K562 (cell line): ENCODE measurements at regions not wholly inside any gene's neighbourhood (a gene's known extent, or its start where the extent isn't known, plus 50 kb on each side); places are given as distances from the start of the nearest gene placed in this dataset.

Experiments used
- ARNT ChIP-seq, 2 experiments: fragments of 450-650 bp; IDR thresholded peaks; 2 replicates each; pipeline ENCODE4 v1.6.1; 2016; ENCODE audit warnings: mild to moderate bottlenecking in 1 of 2
- FOS ChIP-seq: IDR thresholded peaks from 3 replicates; pipeline ENCODE4 v1.6.1; 2011; ENCODE audit not compliant: insufficient read length; ENCODE audit errors: extremely low read depth
- HCFC1 ChIP-seq: IDR thresholded peaks from 2 replicates; pipeline ENCODE4 v1.6.1; 2012; ENCODE audit warnings: low read depth, low read length, improper control_type of control experiment
- HDAC2 ChIP-seq: fragments of 450-650 bp; IDR thresholded peaks from 2 replicates; pipeline ENCODE4 v1.6.1; 2016; ENCODE audit warnings: mild to moderate bottlenecking
- HDGF ChIP-seq: fragments of 450-650 bp; IDR thresholded peaks from 2 replicates; pipeline ENCODE4 v1.6.1; 2016
- HMBOX1 ChIP-seq: sonication (generic); IDR thresholded peaks from 2 replicates; pipeline ENCODE4 v1.6.1; 2016
- MGA ChIP-seq: fragments of 450-650 bp; IDR thresholded peaks from 2 replicates; pipeline ENCODE4 v1.6.1; 2016; ENCODE audit warnings: mild to moderate bottlenecking, moderate library complexity
- RBM39 ChIP-seq: fragments of 200-400 bp; formaldehyde crosslinking; optimal IDR thresholded peaks from 2 replicates; pipeline ENCODE3; 2018; ENCODE audit warnings: low read depth, low read length
- SMARCA5 ChIP-seq: fragments of 450-650 bp; IDR thresholded peaks from 2 replicates; pipeline ENCODE4 v1.6.1; 2016
- ZNF41 ChIP-seq: fragments of 250-450 bp; sonication (Bioruptor Pico); conservative IDR thresholded peaks from 2 replicates; pipeline ENCODE4 v1.4.0; 2020; ENCODE audit warnings: mild to moderate bottlenecking
- TF ChIP-seq, protein P1 (sequence below): conservative IDR thresholded peaks from 2 replicates; pipeline ENCODE4 v1.6.1; 2011; ENCODE audit warnings: low read depth, mild to moderate bottlenecking, low read length; ENCODE audit not compliant: control insufficient read depth
- TF ChIP-seq, protein P2 (sequence below): fragments of 450-650 bp; IDR thresholded peaks from 2 replicates; pipeline ENCODE4 v1.7.0; 2016; ENCODE audit warnings: borderline replicate concordance

DNA sequence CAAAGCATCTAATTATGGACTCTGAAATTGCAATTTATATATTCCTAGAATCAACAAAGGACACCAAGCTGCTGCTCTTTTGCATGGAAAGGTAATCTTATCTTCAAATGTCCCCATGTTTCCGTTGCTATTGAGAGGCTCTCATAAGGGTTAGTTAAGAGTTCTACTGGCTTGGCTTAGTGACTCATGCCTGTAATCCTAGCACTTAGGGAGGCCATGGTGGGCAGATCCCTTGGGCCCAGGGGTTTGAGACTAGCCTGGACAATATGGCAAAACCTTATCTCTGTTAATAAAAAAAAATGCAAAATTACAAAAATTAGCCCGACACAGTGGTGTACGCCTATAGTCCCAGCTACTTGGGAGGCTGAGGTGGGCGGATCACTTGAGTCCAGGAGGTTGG, 93.4 kb upstream of the RAPGEF2 start (continued):
- TF ChIP-seq ARNT (IDR thresholded peaks at IDR 0.05), result no peak
- TF ChIP-seq HMBOX1, result peak; percentile 98
- TF ChIP-seq HCFC1, result no peak
- TF ChIP-seq, protein P1, sequence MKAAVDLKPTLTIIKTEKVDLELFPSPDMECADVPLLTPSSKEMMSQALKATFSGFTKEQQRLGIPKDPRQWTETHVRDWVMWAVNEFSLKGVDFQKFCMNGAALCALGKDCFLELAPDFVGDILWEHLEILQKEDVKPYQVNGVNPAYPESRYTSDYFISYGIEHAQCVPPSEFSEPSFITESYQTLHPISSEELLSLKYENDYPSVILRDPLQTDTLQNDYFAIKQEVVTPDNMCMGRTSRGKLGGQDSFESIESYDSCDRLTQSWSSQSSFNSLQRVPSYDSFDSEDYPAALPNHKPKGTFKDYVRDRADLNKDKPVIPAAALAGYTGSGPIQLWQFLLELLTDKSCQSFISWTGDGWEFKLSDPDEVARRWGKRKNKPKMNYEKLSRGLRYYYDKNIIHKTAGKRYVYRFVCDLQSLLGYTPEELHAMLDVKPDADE, result no peak
- TF ChIP-seq SMARCA5, result 0 out of 2 replicates have a peak, but pooled peaks have one; percentile 12
- TF ChIP-seq RBM39, result no peak
- TF ChIP-seq MGA, result no peak
- no peak for TF ChIP-seq HDAC2
- TF ChIP-seq FOS, result peak; percentile 11
- no peak for TF ChIP-seq HDGF
- TF ChIP-seq, protein P2, sequence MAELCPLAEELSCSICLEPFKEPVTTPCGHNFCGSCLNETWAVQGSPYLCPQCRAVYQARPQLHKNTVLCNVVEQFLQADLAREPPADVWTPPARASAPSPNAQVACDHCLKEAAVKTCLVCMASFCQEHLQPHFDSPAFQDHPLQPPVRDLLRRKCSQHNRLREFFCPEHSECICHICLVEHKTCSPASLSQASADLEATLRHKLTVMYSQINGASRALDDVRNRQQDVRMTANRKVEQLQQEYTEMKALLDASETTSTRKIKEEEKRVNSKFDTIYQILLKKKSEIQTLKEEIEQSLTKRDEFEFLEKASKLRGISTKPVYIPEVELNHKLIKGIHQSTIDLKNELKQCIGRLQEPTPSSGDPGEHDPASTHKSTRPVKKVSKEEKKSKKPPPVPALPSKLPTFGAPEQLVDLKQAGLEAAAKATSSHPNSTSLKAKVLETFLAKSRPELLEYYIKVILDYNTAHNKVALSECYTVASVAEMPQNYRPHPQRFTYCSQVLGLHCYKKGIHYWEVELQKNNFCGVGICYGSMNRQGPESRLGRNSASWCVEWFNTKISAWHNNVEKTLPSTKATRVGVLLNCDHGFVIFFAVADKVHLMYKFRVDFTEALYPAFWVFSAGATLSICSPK, result no peak
- no peak for TF ChIP-seq ZNF41 (CRISPR knock-in tag)
